ENCODE measurements at regions not wholly inside any gene's neighbourhood (a gene's known extent, or its start where the extent isn't known, plus 50 kb on each side); places are given as distances from the start of the nearest gene placed in this dataset.

DNA sequence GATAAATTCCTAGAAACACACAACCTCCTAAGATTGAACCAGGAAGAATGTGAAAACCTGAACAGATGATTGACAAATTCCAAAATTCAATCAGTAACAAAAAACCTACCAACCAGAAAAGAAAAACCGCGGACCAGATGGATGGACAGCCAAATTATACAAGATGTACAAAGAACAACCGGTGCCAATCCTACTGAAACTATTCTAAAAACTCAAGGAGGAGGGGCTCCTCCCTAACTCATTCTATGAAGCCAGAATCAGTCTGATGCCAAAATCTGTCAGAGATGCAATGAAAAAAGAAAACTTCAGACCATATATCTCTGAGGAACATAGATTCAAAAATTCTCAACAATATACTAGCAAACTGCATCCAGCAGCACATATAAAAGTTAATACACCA, 262.4 kb upstream of the DAB1 start:
- no peaks in the 10 kb centered on the region for H3K36me3 ChIP-seq (ENCODE audit: low read depth)
- no peak overlapping the region for H3K4me3 ChIP-seq (ENCODE audit: severe bottlenecking)
- H3K27me3 ChIP-seq (ENCODE audit: insufficient read depth, poor library complexity, severe bottlenecking) = no peaks in the 10 kb centered on the region
- ATAC-seq (ENCODE audit: low read depth) (no peak), DNase-seq (ENCODE audit: low spot score) (no peak)
- no peaks in the 10 kb centered on the region for H3K4me1 ChIP-seq (ENCODE audit: insufficient read depth, poor library complexity, severe bottlenecking)
- no peaks in the 10 kb centered on the region for H3K9me3 ChIP-seq (ENCODE audit: severe bottlenecking)
- H3K27ac ChIP-seq (ENCODE audit: poor library complexity, severe bottlenecking) = no peak overlapping the region
- TF ChIP-seq, protein P1, sequence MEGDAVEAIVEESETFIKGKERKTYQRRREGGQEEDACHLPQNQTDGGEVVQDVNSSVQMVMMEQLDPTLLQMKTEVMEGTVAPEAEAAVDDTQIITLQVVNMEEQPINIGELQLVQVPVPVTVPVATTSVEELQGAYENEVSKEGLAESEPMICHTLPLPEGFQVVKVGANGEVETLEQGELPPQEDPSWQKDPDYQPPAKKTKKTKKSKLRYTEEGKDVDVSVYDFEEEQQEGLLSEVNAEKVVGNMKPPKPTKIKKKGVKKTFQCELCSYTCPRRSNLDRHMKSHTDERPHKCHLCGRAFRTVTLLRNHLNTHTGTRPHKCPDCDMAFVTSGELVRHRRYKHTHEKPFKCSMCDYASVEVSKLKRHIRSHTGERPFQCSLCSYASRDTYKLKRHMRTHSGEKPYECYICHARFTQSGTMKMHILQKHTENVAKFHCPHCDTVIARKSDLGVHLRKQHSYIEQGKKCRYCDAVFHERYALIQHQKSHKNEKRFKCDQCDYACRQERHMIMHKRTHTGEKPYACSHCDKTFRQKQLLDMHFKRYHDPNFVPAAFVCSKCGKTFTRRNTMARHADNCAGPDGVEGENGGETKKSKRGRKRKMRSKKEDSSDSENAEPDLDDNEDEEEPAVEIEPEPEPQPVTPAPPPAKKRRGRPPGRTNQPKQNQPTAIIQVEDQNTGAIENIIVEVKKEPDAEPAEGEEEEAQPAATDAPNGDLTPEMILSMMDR (IDR thresholded peaks at IDR 0.05; ENCODE audit: poor library complexity, severe bottlenecking) = no peak

DNA sequence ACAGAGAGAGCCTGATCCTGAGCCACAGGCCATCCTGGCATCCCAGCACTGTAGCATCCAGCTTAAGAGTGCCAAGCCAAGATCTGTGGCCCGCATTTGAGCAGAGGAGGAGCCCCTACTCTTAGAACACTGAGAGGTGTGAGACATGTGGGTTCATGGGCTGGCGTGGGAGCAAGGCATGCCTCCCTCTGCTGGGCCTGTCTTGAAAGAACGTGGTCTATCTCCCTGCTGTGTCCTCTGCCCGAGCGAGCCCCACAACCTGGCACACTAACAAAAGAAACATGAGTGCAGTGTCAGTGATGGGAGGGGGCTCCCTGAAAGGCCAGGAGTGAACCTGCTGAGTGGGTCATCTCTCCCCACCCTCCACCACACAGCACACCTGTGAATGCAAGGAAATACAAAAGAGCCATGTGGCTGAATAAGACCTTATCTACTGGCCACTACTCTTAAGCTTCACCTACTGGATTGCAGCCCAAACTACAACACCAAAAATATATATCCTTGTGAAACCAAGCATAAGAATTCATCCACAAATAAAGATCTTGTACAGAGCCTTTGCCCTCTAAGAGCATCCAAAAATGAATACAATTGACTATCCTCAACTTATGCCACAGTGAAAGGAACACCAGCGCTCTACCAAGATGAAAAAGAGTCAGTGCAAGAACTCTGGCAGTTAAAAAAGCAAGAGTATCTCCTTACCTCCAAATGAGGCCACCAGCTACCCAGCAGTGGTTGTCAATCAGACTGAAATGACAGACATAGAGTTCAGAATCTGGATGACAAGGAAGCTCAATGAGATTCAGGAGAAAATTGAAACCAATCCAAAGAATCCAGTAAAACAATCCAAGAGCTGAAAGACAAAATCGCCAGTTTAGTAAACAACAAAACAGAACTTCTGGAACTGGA, 259.4 kb upstream of the DAB1 start:
- Histone ChIP-seq H3K36me3 (ENCODE audit: low read depth) (no peaks in the 10 kb centered on the region), H3K27ac (ENCODE audit: poor library complexity, severe bottlenecking) (no peak overlapping the region), H3K4me3 (ENCODE audit: severe bottlenecking) (no peak overlapping the region), H3K9me3 (ENCODE audit: severe bottlenecking) (no peaks in the 10 kb centered on the region), H3K27me3 (ENCODE audit: insufficient read depth, poor library complexity, severe bottlenecking) (no peaks in the 10 kb centered on the region), H3K4me1 (ENCODE audit: insufficient read depth, poor library complexity, severe bottlenecking) (no peaks in the 10 kb centered on the region)
- TF ChIP-seq, protein P1 (IDR thresholded peaks at IDR 0.05; ENCODE audit: poor library complexity, severe bottlenecking) = no peak
- no peak for DNase-seq (ENCODE audit: low spot score)
- no peak for ATAC-seq (ENCODE audit: low read depth)

DNA sequence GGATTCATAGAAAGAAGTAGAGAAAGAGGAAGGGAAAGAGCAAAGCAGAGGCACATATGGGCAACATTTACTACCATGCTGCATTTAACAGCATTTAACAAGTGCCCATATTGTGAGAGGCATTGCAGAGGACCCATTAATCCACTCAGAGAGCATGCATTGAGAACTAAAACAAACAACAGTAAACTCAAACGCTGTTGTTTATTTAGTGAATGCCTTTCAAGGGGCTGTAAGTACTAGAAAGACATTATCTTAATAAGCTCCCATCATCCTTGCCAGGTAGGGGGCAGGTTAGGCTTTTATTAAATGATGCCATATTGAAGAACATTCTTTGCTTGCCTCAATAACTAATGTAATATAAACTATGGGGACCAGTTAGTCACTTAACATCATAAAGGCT, 254.3 kb upstream of the DAB1 start:
- Histone ChIP-seq H3K4me1 (ENCODE audit: insufficient read depth, poor library complexity, severe bottlenecking) (no peaks in the 10 kb centered on the region), H3K9me3 (ENCODE audit: severe bottlenecking) (no peaks in the 10 kb centered on the region), H3K27me3 (ENCODE audit: insufficient read depth, poor library complexity, severe bottlenecking) (no peaks in the 10 kb centered on the region), H3K36me3 (ENCODE audit: low read depth) (no peaks in the 10 kb centered on the region), H3K4me3 (ENCODE audit: severe bottlenecking) (no peak overlapping the region), H3K27ac (ENCODE audit: poor library complexity, severe bottlenecking) (no peak overlapping the region)
- no peak for DNase-seq (ENCODE audit: low spot score)
- ATAC-seq (ENCODE audit: low read depth) = no peak
- TF ChIP-seq, protein P1 (IDR thresholded peaks at IDR 0.05; ENCODE audit: poor library complexity, severe bottlenecking) = no peak

DNA sequence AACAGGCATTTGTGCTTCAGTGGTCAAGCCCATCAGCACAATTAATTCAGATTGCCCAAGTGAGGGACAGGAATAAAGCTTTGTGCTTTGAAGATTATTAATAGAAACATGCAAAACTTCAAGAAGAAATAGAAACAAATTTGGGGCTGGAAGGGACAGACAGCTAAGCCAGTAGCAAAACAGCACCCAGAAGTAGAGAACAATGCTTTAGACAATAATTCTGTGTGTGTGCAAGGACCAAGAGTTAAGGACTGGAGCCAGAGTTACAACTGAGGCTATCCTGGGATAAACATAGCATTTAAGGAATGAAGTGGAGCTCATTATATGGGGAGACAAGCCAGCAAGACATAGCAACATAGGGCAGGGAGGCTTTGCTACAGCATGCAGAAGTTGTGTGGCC, 251.9 kb upstream of the DAB1 start:
- no peaks in the 10 kb centered on the region for H3K4me1 ChIP-seq (ENCODE audit: insufficient read depth, poor library complexity, severe bottlenecking)
- TF ChIP-seq, protein P1 (IDR thresholded peaks at IDR 0.05; ENCODE audit: poor library complexity, severe bottlenecking) = no peak
- ATAC-seq (ENCODE audit: low read depth) (no peak), DNase-seq (ENCODE audit: low spot score) (no peak)
- no peaks in the 10 kb centered on the region for H3K27me3 ChIP-seq (ENCODE audit: insufficient read depth, poor library complexity, severe bottlenecking)
- H3K36me3 ChIP-seq (ENCODE audit: low read depth) = no peaks in the 10 kb centered on the region
- no peak overlapping the region for H3K27ac ChIP-seq (ENCODE audit: poor library complexity, severe bottlenecking)
- no peaks in the 10 kb centered on the region for H3K9me3 ChIP-seq (ENCODE audit: severe bottlenecking)
- H3K4me3 ChIP-seq (ENCODE audit: severe bottlenecking) = no peak overlapping the region

DNA sequence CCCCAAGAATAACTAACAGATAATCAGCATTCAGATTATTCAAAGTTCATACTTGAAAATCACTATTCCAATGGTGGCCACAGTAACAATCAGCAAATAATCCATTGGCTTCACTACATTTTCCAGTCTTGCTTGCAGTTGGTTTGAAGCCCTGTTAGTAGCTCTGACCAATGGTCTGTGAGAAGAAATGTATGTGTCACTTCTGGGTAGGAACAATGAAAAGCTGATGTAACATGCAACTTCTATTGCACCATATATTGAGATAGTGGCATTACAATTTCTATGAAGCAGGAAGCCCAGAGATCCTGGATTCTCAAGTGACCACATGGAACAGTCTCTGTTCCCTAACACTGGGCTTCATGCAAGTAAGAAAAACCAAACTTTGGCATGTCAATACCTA, 250.9 kb upstream of the DAB1 start:
- DNase-seq (ENCODE audit: low spot score) (no peak), ATAC-seq (ENCODE audit: low read depth) (no peak)
- Histone ChIP-seq H3K36me3 (ENCODE audit: low read depth) (no peaks in the 10 kb centered on the region), H3K4me3 (ENCODE audit: severe bottlenecking) (no peak overlapping the region), H3K27ac (ENCODE audit: poor library complexity, severe bottlenecking) (no peak overlapping the region), H3K9me3 (ENCODE audit: severe bottlenecking) (no peaks in the 10 kb centered on the region), H3K27me3 (ENCODE audit: insufficient read depth, poor library complexity, severe bottlenecking) (no peaks in the 10 kb centered on the region), H3K4me1 (ENCODE audit: insufficient read depth, poor library complexity, severe bottlenecking) (no peaks in the 10 kb centered on the region)
- TF ChIP-seq, protein P1 (IDR thresholded peaks at IDR 0.05; ENCODE audit: poor library complexity, severe bottlenecking) = no peak
